Caco-2 (cell line): ENCODE measurements at regions not wholly inside any gene's neighbourhood (a gene's known extent, or its start where the extent isn't known, plus 50 kb on each side); places are given as distances from the start of the nearest gene placed in this dataset.

ENCODE experiments used
- BruUV-seq: library from RNA; stranded (reverse); fragments of 400-500 nt; replicated peaks from 2 replicates; lab custom pipeline; 2021; lab: Mats Ljungman, UMichigan
- CTCF ChIA-PET: fragments of 300-600 bp; sonication (Branson Sonifier 250); formaldehyde crosslinking; loops from one replicate; lab custom pipeline; 2022; ENCODE audit warnings: antibody characterized with exemption; lab: Charles Lee
- POLR2A ChIA-PET: fragments of 300-600 bp; sonication (Branson Sonifier 250); formaldehyde crosslinking; loops from one replicate; lab custom pipeline; 2022; ENCODE audit warnings: antibody characterized with exemption; lab: Charles Lee
- DNase-seq, 2 experiments: peaks; one replicate each; pipeline versions ENCODE4 v3.0.0 to v3.0.0-alpha.2; 2020 to 2022
- H3K27me3 ChIP-seq: replicated peaks from 2 replicates; pipeline ENCODE4 v1.6.0; 2011; ENCODE audit warnings: low read length; ENCODE audit not compliant: control insufficient read depth, insufficient read depth
- H3K36me3 ChIP-seq: 2 replicates; pipeline ENCODE4 v1.5.1; 2011; ENCODE audit warnings: low read length; ENCODE audit not compliant: control insufficient read depth, insufficient read depth
- H3K4me1 ChIP-seq: fragments of 250-450 bp; sonication (Bioruptor Pico); 2 replicates; pipeline ENCODE4 v1.5.1; 2020; ENCODE audit warnings: mild to moderate bottlenecking
- H3K4me3 ChIP-seq: 2 replicates; pipeline ENCODE4 v1.5.1; 2011; ENCODE audit warnings: low read depth, mild to moderate bottlenecking, control low read depth, low read length
- H3K9me3 ChIP-seq: fragments of 250-450 bp; sonication (Bioruptor Pico); 2 replicates; pipeline ENCODE4 v1.5.1; 2020; ENCODE audit warnings: mild to moderate bottlenecking, moderate library complexity
- H3K27ac Mint-ChIP-seq: one replicate; pipeline ENCODE4 v1.8.0; 2022; ENCODE audit warnings: mixed read lengths; ENCODE audit not compliant: unreplicated experiment
- H3K27me3 Mint-ChIP-seq: one replicate; pipeline ENCODE4 v1.8.0; 2022; ENCODE audit warnings: mixed read lengths; ENCODE audit not compliant: insufficient read depth, unreplicated experiment
- H3K36me3 Mint-ChIP-seq: one replicate; pipeline ENCODE4 v1.8.0; 2022; ENCODE audit warnings: mild to moderate bottlenecking, mixed read lengths; ENCODE audit not compliant: insufficient read depth, unreplicated experiment
- H3K4me1 Mint-ChIP-seq: one replicate; pipeline ENCODE4 v1.8.0; 2022; ENCODE audit warnings: low read depth, mixed read lengths; ENCODE audit not compliant: unreplicated experiment
- H3K4me3 Mint-ChIP-seq: one replicate; pipeline ENCODE4 v1.8.0; 2022; ENCODE audit warnings: mild to moderate bottlenecking, moderate library complexity, mixed read lengths; ENCODE audit not compliant: unreplicated experiment
- H3K9me3 Mint-ChIP-seq: one replicate; pipeline ENCODE4 v1.8.0; 2022; ENCODE audit warnings: mixed read lengths; ENCODE audit not compliant: unreplicated experiment
- intact Hi-C: fragments of 100-400 bp; cut with micrococcal nuclease; formaldehyde crosslinking; loops from one replicate; pipeline ENCODE4 v1.10.0; 2022; ENCODE audit not compliant: unreplicated experiment
- TF ChIP-seq, protein P1 (sequence below), 2 experiments: fragments of 200-600 bp in 1 of 2; IDR thresholded peaks; 1 replicate in 1 of 2; 2 replicates in 1 of 2; pipeline versions ENCODE4 v1.5.1 to v1.8.0; 2011 to 2022; ENCODE audit warnings: antibody characterized with exemption in 1 of 2, control low read depth in 1 of 2, inconsistent platforms in 1 of 2, low read depth in 1 of 2, low read length in 1 of 2, mild to moderate bottlenecking in 1 of 2, moderate library complexity in 1 of 2; ENCODE audit not compliant: insufficient read depth in 1 of 2, severe bottlenecking in 1 of 2, unreplicated experiment in 1 of 2

DNA sequence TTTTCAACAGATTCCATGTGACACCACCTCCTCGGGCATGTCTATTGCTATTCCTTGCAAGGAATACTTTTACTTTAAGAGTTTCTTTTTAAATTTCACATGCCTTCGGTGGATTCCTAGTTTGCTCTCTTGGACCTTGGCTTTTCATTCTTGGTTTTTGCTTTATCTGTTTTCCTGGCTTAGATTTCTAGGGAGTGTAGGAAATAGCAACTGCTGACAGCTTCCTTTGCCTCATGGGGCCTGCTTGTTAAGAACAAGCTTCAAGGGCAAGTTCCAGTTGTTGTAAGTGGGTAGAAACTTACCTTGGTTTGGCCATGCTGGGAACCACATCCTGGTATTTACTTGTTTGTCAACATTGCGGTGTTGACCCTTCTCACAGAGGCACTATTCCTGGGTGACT is 348.5 kb downstream of the DMAC1 start:
- Mint-ChIP-seq H3K4me1 (no peaks in the 10 kb centered on the region), H3K27ac (no peak overlapping the region), H3K36me3 (no peaks in the 10 kb centered on the region), H3K4me3 (no peak overlapping the region), H3K27me3 (peaks cover 12% of the 10 kb centered on the region), H3K9me3 (no peaks in the 10 kb centered on the region)
- ChIA-PET CTCF (no interaction called here), POLR2A (no interaction called here)
- H3K4me1 ChIP-seq, result no peaks in the 10 kb centered on the region
- no peak for DNase-seq
- no peaks in the 10 kb centered on the region for H3K36me3 ChIP-seq
- BruUV-seq, result no TSS peak
- H3K27me3 ChIP-seq, result no peaks in the 10 kb centered on the region
- H3K4me3 ChIP-seq, result no peak overlapping the region
- TF ChIP-seq, protein P1, sequence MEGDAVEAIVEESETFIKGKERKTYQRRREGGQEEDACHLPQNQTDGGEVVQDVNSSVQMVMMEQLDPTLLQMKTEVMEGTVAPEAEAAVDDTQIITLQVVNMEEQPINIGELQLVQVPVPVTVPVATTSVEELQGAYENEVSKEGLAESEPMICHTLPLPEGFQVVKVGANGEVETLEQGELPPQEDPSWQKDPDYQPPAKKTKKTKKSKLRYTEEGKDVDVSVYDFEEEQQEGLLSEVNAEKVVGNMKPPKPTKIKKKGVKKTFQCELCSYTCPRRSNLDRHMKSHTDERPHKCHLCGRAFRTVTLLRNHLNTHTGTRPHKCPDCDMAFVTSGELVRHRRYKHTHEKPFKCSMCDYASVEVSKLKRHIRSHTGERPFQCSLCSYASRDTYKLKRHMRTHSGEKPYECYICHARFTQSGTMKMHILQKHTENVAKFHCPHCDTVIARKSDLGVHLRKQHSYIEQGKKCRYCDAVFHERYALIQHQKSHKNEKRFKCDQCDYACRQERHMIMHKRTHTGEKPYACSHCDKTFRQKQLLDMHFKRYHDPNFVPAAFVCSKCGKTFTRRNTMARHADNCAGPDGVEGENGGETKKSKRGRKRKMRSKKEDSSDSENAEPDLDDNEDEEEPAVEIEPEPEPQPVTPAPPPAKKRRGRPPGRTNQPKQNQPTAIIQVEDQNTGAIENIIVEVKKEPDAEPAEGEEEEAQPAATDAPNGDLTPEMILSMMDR (IDR thresholded peaks at IDR 0.05; ENCODE audit: insufficient read depth in 1 of 2, low read depth in 1 of 2, low read length in 1 of 2, severe bottlenecking in 1 of 2, unreplicated experiment in 1 of 2), result no peak
- intact Hi-C loops, result no loop called here
- H3K9me3 ChIP-seq, result no peaks in the 10 kb centered on the region

DNA sequence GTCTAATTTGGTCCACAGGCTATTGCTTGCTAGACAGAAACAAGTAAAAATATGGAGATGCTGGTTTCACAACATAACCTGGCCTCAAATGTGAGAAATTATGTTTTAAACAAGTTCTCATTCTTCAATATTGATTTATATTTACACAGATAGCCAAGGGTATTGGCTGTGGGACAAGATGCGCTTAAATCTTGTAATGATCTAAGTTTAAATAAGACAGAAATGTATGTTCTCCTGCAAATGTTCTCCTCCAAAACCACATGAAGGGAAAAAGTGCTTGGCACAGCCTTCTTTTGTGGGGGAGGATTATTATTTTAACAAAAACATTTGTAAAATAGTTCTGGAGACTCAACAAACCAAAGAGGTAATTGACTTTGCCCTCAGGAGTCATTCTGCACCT is 356.0 kb downstream of the DMAC1 start:
- TF ChIP-seq, protein P1 (IDR thresholded peaks at IDR 0.05; ENCODE audit: insufficient read depth in 1 of 2, low read depth in 1 of 2, low read length in 1 of 2, severe bottlenecking in 1 of 2, unreplicated experiment in 1 of 2), result no peak
- no peak overlapping the region for H3K27ac Mint-ChIP-seq
- H3K36me3 Mint-ChIP-seq, result no peaks in the 10 kb centered on the region
- intact Hi-C loops, result no loop called here
- POLR2A ChIA-PET, result no interaction called here
- no peaks in the 10 kb centered on the region for H3K4me1 Mint-ChIP-seq
- no peak overlapping the region for H3K4me3 Mint-ChIP-seq
- BruUV-seq, result no TSS peak
- Histone ChIP-seq H3K4me3 (no peak overlapping the region), H3K36me3 (no peaks in the 10 kb centered on the region), H3K9me3 (no peaks in the 10 kb centered on the region), H3K27me3 (no peaks in the 10 kb centered on the region), H3K4me1 (no peaks in the 10 kb centered on the region)
- H3K27me3 Mint-ChIP-seq, result peaks cover 3% of the 10 kb centered on the region
- CTCF ChIA-PET, result no interaction called here
- no peaks in the 10 kb centered on the region for H3K9me3 Mint-ChIP-seq
- no peak for DNase-seq

DNA sequence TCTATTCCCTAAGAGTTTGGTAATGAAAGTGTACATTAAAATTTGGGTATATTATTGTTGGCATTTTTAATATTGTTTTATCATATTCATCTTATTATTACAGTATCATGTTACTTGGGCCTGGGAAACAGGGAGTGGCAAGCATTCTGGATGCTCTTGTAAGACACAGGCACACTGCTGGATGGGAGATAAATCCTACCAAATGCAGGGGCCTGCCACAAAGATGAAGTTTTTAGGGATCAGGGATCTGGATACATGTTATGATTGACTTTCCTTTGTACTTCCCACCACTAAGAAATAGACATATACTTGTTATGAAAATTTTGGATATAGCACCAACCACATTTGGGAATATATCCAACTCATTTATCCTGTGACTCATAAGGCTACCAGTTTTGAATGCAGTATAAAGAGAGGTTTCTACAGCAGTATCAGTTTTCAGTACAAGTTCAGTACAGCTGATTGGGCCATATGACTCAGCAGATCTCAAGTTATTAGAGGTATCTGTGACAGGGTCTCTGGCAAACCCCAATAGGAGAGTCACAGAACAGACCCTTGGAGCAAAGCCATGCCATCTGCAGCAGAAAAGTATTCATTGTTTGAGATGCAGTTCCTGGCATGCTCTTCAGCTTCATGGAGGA is 360.1 kb downstream of the DMAC1 start:
- TF ChIP-seq, protein P1 (IDR thresholded peaks at IDR 0.05; ENCODE audit: insufficient read depth in 1 of 2, low read depth in 1 of 2, low read length in 1 of 2, severe bottlenecking in 1 of 2, unreplicated experiment in 1 of 2), result no peak
- no peaks in the 10 kb centered on the region for H3K27me3 ChIP-seq
- no peaks in the 10 kb centered on the region for H3K9me3 Mint-ChIP-seq

More for the DNA sequence above, 360.1 kb downstream of the DMAC1 start:
- Histone ChIP-seq H3K4me3 (no peak overlapping the region), H3K36me3 (no peaks in the 10 kb centered on the region), H3K9me3 (no peaks in the 10 kb centered on the region), H3K4me1 (no peaks in the 10 kb centered on the region)
- ChIA-PET POLR2A (no interaction called here), CTCF (no interaction called here)
- no peaks in the 10 kb centered on the region for H3K4me1 Mint-ChIP-seq
- no peaks in the 10 kb centered on the region for H3K36me3 Mint-ChIP-seq
- intact Hi-C loops, result no loop called here
- DNase-seq, result no peak
- no peak overlapping the region for H3K27ac Mint-ChIP-seq
- no peak overlapping the region for H3K4me3 Mint-ChIP-seq
- BruUV-seq, result no TSS peak
- peaks cover 3% of the 10 kb centered on the region for H3K27me3 Mint-ChIP-seq
